Ovary (tissue), 7 donors: ENCODE measurements at regions not wholly inside any gene's neighbourhood (a gene's known extent, or its start where the extent isn't known, plus 50 kb on each side); places are given as distances from the start of the nearest gene placed in this dataset.

ENCODE experiments used
- DNase-seq, 5 donors: peaks; one replicate each; pipeline ENCODE4 v3.0.0-alpha.2; 2019 to 2020
- H3K27ac ChIP-seq, 2 donors: fragments of 200-600 bp; one replicate each; pipeline versions ENCODE4 v1.5.1 to v1.8.0; 2019 to 2022
- H3K27me3 ChIP-seq: fragments of 200-600 bp; one replicate; pipeline ENCODE4 v1.8.0; 2022
- H3K36me3 ChIP-seq: fragments of 200-600 bp; sonication (generic); one replicate; pipeline ENCODE4 v1.5.1; 2019
- H3K4me1 ChIP-seq: one replicate; pipeline ENCODE4 v1.8.1; 2013; ENCODE audit warnings: mild to moderate bottlenecking, moderate library complexity; ENCODE audit not compliant: insufficient read depth
- H3K4me3 ChIP-seq: fragments of 200-600 bp; sonication (generic); one replicate; pipeline ENCODE4 v1.5.1; 2017
- H3K9me3 ChIP-seq, 2 donors: fragments of 200-600 bp in 1 of 2; sonication (generic) in 1 of 2; one replicate each; pipeline versions ENCODE4 v1.5.1 to v1.8.1; 2013 to 2019; ENCODE audit warnings: mild to moderate bottlenecking in 1 of 2, moderate library complexity in 1 of 2
- EP300 ChIP-seq: sonication (generic); formaldehyde crosslinking; IDR thresholded peaks from one replicate; pipeline ENCODE4 v1.6.1; 2017; ENCODE audit warnings: antibody characterized with exemption
- POLR2A ChIP-seq: fragments of 450-650 bp; IDR thresholded peaks from one replicate; pipeline ENCODE4 v1.6.1; 2017; ENCODE audit warnings: antibody characterized with exemption, mild to moderate bottlenecking, moderate library complexity
- WGBS, 3 donors: extraction: QIAGEN DNeasy Blood & Tissue Kit in 1 of 3; methylation state at CpG; one replicate each; pipeline versions ENCODE4 v1.1.5 to v1.1.7; 2013 to 2017; 5-methylcytosine and 5-hydroxymethylcytosine counted together
- intact Hi-C, 4 donors: fragments of 100-400 bp; cut with DNase I; formaldehyde crosslinking; loops; one replicate each; pipeline versions ENCODE4 v1.11.0 to v1.15.1; 2022 to 2023
- TF ChIP-seq, protein P1 (sequence below), 3 donors: fragments of 450-650 bp in 2 of 3; fragments of 200-600 bp in 1 of 3; IDR thresholded peaks; one replicate each; pipeline versions ENCODE4 v1.5.1 to v1.8.0; 2016 to 2022; ENCODE audit warnings: antibody characterized with exemption in 3 of 3, mild to moderate bottlenecking in 1 of 3
- donor health status: DM: no; HTN: no; CAD: no; lungs with moderate emphysema.
- donor health status: DM: no; HTN: no; CAD: no.
- donor health status: Bipolar disorder and iron deficiency.
- donor health status: DM: no; HTN: no; CAD: no.
- donor health status: DM: yes; HTN: yes; CAD: no.

DNA sequence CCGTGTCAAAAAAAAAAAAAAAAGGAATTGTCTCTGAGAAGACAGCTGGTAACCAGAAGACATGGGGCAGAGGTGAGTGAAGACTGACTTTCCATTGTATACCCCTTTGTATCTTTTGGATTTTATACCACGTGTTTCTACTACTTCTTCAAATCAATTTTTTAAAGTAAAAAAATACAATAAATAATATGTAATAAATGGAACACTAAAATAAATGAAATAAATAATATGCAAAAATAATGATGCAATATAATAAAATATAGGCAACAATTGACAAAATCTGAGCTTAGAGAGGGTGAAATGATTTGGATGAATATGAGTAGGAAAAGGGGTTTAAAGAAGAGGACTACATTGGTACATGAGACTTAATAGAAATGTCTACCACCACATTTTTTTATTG, 155.8 kb downstream of the IL15 start:
- intact Hi-C loops = no loop called here
- Histone ChIP-seq H3K9me3 (no peaks in the 10 kb centered on the region), H3K36me3 (no peaks in the 10 kb centered on the region), H3K27ac (no peak overlapping the region), H3K4me3 (no peak overlapping the region), H3K27me3 (no peaks in the 10 kb centered on the region), H3K4me1 (no peaks in the 10 kb centered on the region)
- 91 to 94% (median 91%) methylated on average over 2 of the region's 2 CpGs for WGBS, 3 donors
- DNase-seq = no peak
- TF ChIP-seq EP300 = no peak
- TF ChIP-seq, protein P1, sequence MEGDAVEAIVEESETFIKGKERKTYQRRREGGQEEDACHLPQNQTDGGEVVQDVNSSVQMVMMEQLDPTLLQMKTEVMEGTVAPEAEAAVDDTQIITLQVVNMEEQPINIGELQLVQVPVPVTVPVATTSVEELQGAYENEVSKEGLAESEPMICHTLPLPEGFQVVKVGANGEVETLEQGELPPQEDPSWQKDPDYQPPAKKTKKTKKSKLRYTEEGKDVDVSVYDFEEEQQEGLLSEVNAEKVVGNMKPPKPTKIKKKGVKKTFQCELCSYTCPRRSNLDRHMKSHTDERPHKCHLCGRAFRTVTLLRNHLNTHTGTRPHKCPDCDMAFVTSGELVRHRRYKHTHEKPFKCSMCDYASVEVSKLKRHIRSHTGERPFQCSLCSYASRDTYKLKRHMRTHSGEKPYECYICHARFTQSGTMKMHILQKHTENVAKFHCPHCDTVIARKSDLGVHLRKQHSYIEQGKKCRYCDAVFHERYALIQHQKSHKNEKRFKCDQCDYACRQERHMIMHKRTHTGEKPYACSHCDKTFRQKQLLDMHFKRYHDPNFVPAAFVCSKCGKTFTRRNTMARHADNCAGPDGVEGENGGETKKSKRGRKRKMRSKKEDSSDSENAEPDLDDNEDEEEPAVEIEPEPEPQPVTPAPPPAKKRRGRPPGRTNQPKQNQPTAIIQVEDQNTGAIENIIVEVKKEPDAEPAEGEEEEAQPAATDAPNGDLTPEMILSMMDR (IDR thresholded peaks at IDR 0.05) = no peak
- TF ChIP-seq POLR2A = no peak

DNA sequence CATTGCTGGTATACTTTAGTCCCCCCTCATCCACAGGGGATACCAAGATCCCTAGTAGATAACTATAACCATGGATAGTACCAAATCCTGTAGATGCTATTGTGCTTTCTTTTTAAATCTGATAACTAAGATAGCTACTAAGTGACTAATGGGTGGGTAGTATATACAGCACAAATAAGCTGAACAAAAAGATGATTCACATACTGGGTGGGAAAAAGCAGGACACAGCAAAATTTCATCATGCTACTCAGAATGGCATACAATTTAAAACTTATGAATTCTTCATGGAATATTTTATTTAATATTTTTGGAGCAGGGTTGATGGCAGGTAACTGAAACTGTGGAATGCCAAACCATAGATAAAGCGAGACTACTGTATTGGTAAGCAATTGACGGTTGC, 161.6 kb downstream of the IL15 start:
- 93 to 98% (median 97%) methylated on average over 2 of the region's 2 CpGs for WGBS, 3 donors
- H3K9me3 ChIP-seq = no peaks in the 10 kb centered on the region
- intact Hi-C loops = no loop called here
- no peaks in the 10 kb centered on the region for H3K4me1 ChIP-seq
- H3K27me3 ChIP-seq = no peaks in the 10 kb centered on the region
- H3K36me3 ChIP-seq = no peaks in the 10 kb centered on the region
- TF ChIP-seq, protein P1 (IDR thresholded peaks at IDR 0.05) = no peak
- TF ChIP-seq POLR2A = no peak
- no peak for TF ChIP-seq EP300
- no peak overlapping the region for H3K4me3 ChIP-seq
- H3K27ac ChIP-seq = no peak overlapping the region
- no peak for DNase-seq

DNA sequence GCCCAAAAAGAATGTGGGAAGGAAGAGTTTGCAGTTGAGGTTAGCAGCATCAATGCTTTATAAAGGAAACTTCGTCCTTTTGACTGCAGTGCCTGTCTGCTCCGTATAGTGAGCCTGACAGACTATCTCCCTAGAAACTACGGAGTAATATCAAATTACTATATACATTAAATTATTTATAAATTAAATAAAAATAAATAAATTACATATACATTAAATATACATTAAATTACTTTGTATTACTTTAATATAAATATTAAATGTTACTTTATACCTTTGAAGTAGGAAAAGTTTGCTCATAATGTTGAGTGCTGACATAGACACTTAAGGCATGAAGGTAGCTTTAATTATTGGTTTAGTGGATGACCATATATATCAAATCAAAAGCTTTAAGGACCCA, 165.2 kb downstream of the IL15 start:
- H3K27ac ChIP-seq = no peak overlapping the region
- DNase-seq = no peak
- H3K9me3 ChIP-seq = no peaks in the 10 kb centered on the region
- H3K4me3 ChIP-seq = no peak overlapping the region
- TF ChIP-seq, protein P1 (IDR thresholded peaks at IDR 0.05) = no peak
- TF ChIP-seq POLR2A (no peak), EP300 (no peak)
- no peaks in the 10 kb centered on the region for H3K4me1 ChIP-seq
- no peaks in the 10 kb centered on the region for H3K27me3 ChIP-seq
- intact Hi-C loops = no loop called here
- H3K36me3 ChIP-seq = no peaks in the 10 kb centered on the region
- 61 to 92% (median 86%) methylated on average over 3 of the region's 3 CpGs for WGBS, 3 donors

DNA sequence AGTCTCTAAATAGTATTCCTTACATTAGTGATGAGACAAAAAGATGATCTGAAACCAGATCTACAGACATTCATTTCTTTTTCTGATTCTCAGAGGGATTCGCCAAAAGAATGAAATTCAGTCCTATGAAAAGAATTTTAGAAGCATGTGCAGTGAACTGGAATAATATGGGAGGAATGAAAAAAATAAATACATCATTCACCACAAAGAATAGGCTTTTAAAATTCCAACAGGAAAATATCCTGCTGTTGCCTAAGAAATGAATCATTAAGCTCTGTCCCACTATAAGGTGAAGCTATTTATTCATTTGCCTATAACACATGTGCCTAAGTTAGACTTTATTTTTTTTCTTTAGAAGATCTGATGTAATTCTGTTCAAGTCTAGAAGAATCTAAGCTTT, 165.9 kb downstream of the IL15 start:
- no peak overlapping the region for H3K4me3 ChIP-seq
- H3K36me3 ChIP-seq = no peaks in the 10 kb centered on the region
- no peaks in the 10 kb centered on the region for H3K4me1 ChIP-seq
- H3K9me3 ChIP-seq = no peaks in the 10 kb centered on the region
- 68 to 81% (median 79%) methylated on average over 1 of the region's 1 CpG for WGBS, 3 donors
- TF ChIP-seq EP300 (no peak), POLR2A (no peak)
- TF ChIP-seq, protein P1 (IDR thresholded peaks at IDR 0.05) = no peak
- intact Hi-C loops = no loop called here
- DNase-seq = no peak
- H3K27me3 ChIP-seq = no peaks in the 10 kb centered on the region
- no peak overlapping the region for H3K27ac ChIP-seq

DNA sequence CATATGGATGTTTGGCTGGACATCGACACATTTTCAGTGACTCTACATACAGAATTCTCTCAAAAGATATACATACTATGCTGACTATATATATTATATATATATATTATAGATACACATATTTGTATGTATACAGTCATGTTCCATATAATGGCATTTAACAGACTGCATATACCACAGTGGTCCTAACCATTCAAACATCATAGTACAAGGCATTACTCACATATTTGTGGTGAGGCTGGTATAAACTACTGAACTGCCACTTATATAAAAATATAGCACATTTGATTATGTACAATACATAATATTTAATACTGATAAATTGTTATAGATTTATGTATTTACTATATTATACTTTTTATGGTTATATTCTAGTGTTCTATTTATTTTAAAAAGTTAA, 168.5 kb downstream of the IL15 start:
- intact Hi-C loops = no loop called here

More for the DNA sequence above, 168.5 kb downstream of the IL15 start:
- DNase-seq = no peak
- 93 to 96% (median 95%) methylated on average over 1 of the region's 1 CpG for WGBS, 3 donors
- no peak overlapping the region for H3K4me3 ChIP-seq
- H3K36me3 ChIP-seq = no peaks in the 10 kb centered on the region
- TF ChIP-seq POLR2A (no peak), EP300 (no peak)
- TF ChIP-seq, protein P1 (IDR thresholded peaks at IDR 0.05) = no peak
- no peaks in the 10 kb centered on the region for H3K4me1 ChIP-seq
- no peaks in the 10 kb centered on the region for H3K9me3 ChIP-seq
- H3K27me3 ChIP-seq = no peaks in the 10 kb centered on the region
- H3K27ac ChIP-seq = no peak overlapping the region
